ENCODE measurements at regions not wholly inside any gene's neighbourhood (a gene's known extent, or its start where the extent isn't known, plus 50 kb on each side); places are given as distances from the start of the nearest gene placed in this dataset.

DNA sequence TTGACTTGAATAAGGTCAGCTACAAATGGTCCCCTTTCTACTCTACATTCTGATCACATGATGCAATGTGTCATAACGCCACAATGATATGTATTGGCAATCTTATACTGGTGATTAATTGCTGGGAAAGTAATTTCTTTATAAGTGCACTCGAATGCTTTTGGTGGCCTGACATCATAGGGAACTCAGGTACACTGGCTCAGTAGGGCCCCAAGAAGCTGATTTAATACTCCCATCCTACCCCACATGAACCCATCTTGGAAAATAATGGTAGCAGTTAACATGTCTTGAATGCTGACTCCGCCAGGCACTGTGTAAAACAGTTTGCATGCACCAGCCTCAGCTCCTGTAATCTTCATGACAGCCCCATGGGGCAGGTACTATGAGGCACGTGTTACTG is 186.9 kb downstream of the SNX10 start:
- no peak overlapping the region for H3K4me3 ChIP-seq (ENCODE audit: low read depth, low read length)
- H3K27me3 ChIP-seq (ENCODE audit: control insufficient read depth, insufficient read depth, low read length), result peaks cover 16% of the 10 kb centered on the region
- no peaks in the 10 kb centered on the region for H3K9me3 ChIP-seq (ENCODE audit: control insufficient read depth, insufficient read depth, low read length)
- H3K9ac ChIP-seq (ENCODE audit: low read depth, low read length), result no peak overlapping the region
- no peaks in the 10 kb centered on the region for H3K4me1 ChIP-seq (ENCODE audit: control insufficient read depth, insufficient read depth, low read length)
- H3K36me3 ChIP-seq (ENCODE audit: control insufficient read depth, insufficient read depth, low read length), result no peaks in the 10 kb centered on the region

DNA sequence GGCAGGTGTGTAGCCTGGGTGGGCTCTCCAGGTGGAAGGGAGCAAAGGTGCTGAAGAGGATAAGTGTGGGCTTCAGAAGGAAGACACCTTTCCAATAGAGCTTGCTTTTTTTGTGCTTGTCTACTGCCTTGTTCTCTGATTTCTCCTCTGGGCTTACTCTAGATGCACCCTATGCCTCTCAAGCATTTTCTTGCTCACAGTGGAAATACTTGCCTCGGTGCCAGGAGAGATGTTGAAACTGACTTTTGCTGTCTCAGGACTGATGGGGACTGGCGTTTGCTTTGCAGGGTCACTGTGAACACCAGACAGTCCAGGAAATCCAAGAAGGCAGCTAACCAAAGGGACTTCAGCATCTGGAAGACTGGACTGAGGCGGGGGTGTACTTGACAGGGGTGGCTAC is 187.9 kb downstream of the SNX10 start:
- H3K4me1 ChIP-seq (ENCODE audit: control insufficient read depth, insufficient read depth, low read length), result no peaks in the 10 kb centered on the region
- no peaks in the 10 kb centered on the region for H3K9me3 ChIP-seq (ENCODE audit: control insufficient read depth, insufficient read depth, low read length)
- H3K4me3 ChIP-seq (ENCODE audit: low read depth, low read length), result no peak overlapping the region
- H3K36me3 ChIP-seq (ENCODE audit: control insufficient read depth, insufficient read depth, low read length), result no peaks in the 10 kb centered on the region
- no peak overlapping the region for H3K9ac ChIP-seq (ENCODE audit: low read depth, low read length)
- peaks cover 16% of the 10 kb centered on the region for H3K27me3 ChIP-seq (ENCODE audit: control insufficient read depth, insufficient read depth, low read length)

DNA sequence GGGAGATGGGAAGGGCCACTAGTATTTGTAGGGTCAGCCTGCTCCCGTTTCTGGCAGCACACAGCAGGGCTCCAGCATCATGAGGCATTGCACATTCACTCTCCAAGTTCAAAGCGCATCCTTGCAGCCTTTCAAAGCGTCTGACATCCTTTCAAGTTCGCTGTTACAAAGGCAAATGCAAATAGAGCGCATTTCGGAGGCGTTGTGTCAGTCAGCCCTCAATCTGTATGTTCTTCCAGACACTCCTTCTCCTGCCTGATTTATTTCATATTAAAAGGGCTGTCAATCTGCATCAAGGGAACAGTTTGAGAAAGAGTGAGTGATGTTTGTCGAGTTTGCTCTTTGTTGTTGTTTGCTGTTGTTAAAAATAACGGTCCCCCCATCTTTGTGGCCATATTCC is 188.5 kb downstream of the SNX10 start:
- H3K9me3 ChIP-seq (ENCODE audit: control insufficient read depth, insufficient read depth, low read length), result no peaks in the 10 kb centered on the region
- H3K4me3 ChIP-seq (ENCODE audit: low read depth, low read length), result no peak overlapping the region
- no peak overlapping the region for H3K9ac ChIP-seq (ENCODE audit: low read depth, low read length)
- no peaks in the 10 kb centered on the region for H3K4me1 ChIP-seq (ENCODE audit: control insufficient read depth, insufficient read depth, low read length)
- no peaks in the 10 kb centered on the region for H3K36me3 ChIP-seq (ENCODE audit: control insufficient read depth, insufficient read depth, low read length)
- H3K27me3 ChIP-seq (ENCODE audit: control insufficient read depth, insufficient read depth, low read length), result peaks cover 16% of the 10 kb centered on the region

DNA sequence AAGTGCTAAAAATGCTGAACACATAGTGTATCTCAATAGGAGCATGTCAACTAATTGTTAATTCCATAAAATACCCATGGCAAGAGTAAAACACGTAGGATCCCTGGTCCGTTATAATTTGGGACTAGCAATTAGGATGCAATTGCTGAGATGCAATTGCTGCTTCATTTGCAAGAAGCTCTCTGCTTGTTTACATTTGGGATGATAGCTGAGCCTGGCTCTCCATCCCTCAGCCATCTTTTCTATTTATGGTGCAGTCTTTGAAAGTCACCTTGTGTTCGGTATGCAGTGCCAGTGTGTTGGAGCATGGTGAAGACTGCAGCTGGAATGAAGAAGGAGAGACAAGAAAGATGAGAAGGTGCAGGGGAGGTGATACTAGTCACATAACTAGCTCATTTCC is 191.3 kb downstream of the SNX10 start:
- no peaks in the 10 kb centered on the region for H3K4me1 ChIP-seq (ENCODE audit: control insufficient read depth, insufficient read depth, low read length)
- no peaks in the 10 kb centered on the region for H3K36me3 ChIP-seq (ENCODE audit: control insufficient read depth, insufficient read depth, low read length)
- peaks cover 16% of the 10 kb centered on the region for H3K27me3 ChIP-seq (ENCODE audit: control insufficient read depth, insufficient read depth, low read length)
- H3K4me3 ChIP-seq (ENCODE audit: low read depth, low read length), result no peak overlapping the region
- no peaks in the 10 kb centered on the region for H3K9me3 ChIP-seq (ENCODE audit: control insufficient read depth, insufficient read depth, low read length)
- no peak overlapping the region for H3K9ac ChIP-seq (ENCODE audit: low read depth, low read length)

DNA sequence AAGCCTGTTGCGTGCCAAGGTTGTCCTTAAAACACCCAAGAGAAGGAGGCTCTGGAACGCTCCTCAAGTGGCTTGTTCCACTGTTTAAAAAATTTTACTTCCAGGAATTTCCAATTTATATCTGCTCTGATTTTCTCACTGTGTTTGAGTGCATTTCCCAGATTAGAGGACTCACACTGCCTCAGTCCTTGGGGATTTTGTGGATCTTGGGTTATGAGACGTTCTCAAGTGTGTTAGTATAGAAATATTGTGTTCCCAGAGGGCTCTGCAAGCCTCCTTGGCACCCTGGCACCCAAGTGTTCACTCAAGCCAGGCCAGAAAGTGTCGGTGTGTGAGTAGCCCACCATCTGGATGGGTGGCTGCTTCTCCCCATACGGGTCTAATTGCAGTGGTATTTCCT is 192.2 kb downstream of the SNX10 start:
- peaks cover 16% of the 10 kb centered on the region for H3K27me3 ChIP-seq (ENCODE audit: control insufficient read depth, insufficient read depth, low read length)
- H3K9ac ChIP-seq (ENCODE audit: low read depth, low read length), result no peak overlapping the region
- H3K9me3 ChIP-seq (ENCODE audit: control insufficient read depth, insufficient read depth, low read length), result no peaks in the 10 kb centered on the region
- H3K4me1 ChIP-seq (ENCODE audit: control insufficient read depth, insufficient read depth, low read length), result no peaks in the 10 kb centered on the region
- H3K36me3 ChIP-seq (ENCODE audit: control insufficient read depth, insufficient read depth, low read length), result no peaks in the 10 kb centered on the region
- H3K4me3 ChIP-seq (ENCODE audit: low read depth, low read length), result no peak overlapping the region

DNA sequence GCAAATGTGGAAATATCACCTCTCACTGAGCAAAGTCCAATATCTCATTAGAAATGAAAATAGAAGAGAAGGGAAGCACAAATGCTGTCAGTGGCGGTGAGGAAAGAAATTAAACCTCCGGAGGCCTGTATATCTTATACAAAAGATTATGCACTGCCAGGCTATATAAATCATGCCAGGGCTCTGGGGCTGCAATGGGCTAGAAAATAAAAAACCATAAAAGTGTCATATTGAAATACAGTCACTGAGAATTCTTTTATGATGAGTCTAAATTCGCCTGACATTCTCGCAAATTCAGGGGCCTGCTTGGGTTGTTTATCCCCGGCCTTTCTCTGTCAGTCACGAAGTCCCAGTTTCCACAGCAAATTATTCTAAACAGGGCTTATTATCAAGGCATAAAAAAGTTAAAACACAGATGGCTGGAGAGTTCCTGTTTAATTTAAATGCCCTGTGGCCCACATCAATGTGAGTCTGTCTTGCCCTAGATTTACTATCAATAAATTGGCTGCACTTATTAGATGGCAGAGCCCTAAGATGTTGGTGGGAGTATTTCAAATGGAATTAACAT is 193.8 kb downstream of the SNX10 start:
- no peaks in the 10 kb centered on the region for H3K36me3 ChIP-seq (ENCODE audit: control insufficient read depth, insufficient read depth, low read length)
- no peaks in the 10 kb centered on the region for H3K9me3 ChIP-seq (ENCODE audit: control insufficient read depth, insufficient read depth, low read length)
- H3K9ac ChIP-seq (ENCODE audit: low read depth, low read length), result no peak overlapping the region
- H3K4me1 ChIP-seq (ENCODE audit: control insufficient read depth, insufficient read depth, low read length), result no peaks in the 10 kb centered on the region
- H3K4me3 ChIP-seq (ENCODE audit: low read depth, low read length), result no peak overlapping the region
- no peaks in the 10 kb centered on the region for H3K27me3 ChIP-seq (ENCODE audit: control insufficient read depth, insufficient read depth, low read length)

DNA sequence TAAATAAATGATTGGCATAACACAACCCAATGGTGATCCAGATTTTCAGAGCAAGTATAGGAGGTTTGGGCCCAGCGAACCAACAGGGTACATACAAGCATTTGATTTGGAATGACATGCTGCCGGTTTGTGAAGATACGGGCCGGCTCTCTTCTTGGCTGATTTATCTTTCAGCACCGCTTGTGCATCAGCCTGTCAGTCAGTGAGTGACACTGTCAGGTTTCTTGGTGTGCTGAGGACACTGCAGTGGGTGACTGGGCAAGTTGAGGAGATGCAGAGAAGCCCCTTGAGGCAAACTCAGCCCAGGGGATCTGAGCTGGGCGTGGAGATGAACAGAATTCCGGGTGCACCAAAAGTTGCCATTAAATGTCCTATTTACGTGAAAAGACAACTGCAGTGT is 194.5 kb downstream of the SNX10 start:
- Histone ChIP-seq H3K36me3 (ENCODE audit: control insufficient read depth, insufficient read depth, low read length) (no peaks in the 10 kb centered on the region), H3K4me1 (ENCODE audit: control insufficient read depth, insufficient read depth, low read length) (peaks cover 3% of the 10 kb centered on the region), H3K27me3 (ENCODE audit: control insufficient read depth, insufficient read depth, low read length) (no peaks in the 10 kb centered on the region), H3K9ac (ENCODE audit: low read depth, low read length) (no peak overlapping the region), H3K9me3 (ENCODE audit: control insufficient read depth, insufficient read depth, low read length) (no peaks in the 10 kb centered on the region), H3K4me3 (ENCODE audit: low read depth, low read length) (no peak overlapping the region)

DNA sequence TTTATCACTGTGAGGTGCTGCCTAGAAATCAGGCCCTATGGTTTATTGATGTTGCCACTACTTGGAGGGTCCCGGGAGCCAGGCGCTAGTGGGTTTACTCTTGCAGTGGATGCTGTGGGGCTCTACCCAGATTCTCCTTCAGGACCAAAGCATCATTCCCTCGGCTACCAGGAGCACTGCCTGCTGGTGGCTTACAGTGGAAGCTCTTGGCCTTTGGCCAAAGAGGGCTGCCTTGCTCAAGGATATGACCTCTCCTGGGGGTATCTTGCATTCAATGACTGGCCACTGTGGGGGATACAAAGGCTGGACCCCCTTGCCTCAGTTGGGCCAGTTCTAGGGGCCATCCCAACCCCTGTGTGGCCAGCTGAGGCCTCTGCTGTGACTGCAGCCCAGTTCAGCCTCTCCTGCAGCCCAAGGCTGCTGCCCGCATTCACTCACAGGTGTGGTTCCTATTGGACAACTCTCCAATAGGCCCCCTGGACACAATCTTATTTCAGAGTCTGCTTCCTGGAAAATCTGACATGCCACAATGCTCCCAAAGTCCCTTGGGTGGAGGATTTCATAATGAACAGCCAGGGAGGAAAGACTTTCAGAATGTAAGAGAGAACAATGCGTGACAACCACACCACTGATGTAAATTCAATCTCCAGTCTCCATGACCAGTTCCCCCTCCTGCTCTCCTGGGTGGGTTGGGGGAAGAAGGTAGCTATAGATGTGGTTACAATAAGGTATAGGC is 196.3 kb downstream of the SNX10 start:
- Histone ChIP-seq H3K4me1 (ENCODE audit: control insufficient read depth, insufficient read depth, low read length) (peaks cover 3% of the 10 kb centered on the region), H3K9me3 (ENCODE audit: control insufficient read depth, insufficient read depth, low read length) (no peaks in the 10 kb centered on the region), H3K36me3 (ENCODE audit: control insufficient read depth, insufficient read depth, low read length) (no peaks in the 10 kb centered on the region), H3K9ac (ENCODE audit: low read depth, low read length) (no peak overlapping the region), H3K27me3 (ENCODE audit: control insufficient read depth, insufficient read depth, low read length) (no peaks in the 10 kb centered on the region), H3K4me3 (ENCODE audit: low read depth, low read length) (no peak overlapping the region)

DNA sequence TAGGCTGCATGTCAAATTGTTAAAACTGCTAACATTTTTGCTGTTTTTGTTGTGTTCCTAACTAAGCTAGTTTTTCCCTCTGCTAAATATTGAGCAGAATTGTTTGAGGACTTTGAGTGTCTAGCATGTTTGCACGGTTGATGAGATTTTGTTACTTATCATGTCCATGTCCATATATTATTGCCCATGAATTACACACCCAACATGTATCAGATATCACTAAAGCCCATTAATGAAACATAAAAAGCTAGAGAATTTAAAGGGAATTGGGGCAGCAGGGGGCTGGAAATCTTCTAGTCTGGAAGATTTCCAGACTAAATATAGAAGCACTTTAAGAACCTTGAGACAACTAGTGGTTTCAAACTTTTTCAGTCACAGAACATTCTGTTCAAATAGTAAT is 197.7 kb downstream of the SNX10 start:
- peaks cover 3% of the 10 kb centered on the region for H3K4me1 ChIP-seq (ENCODE audit: control insufficient read depth, insufficient read depth, low read length)
- no peaks in the 10 kb centered on the region for H3K27me3 ChIP-seq (ENCODE audit: control insufficient read depth, insufficient read depth, low read length)
- H3K36me3 ChIP-seq (ENCODE audit: control insufficient read depth, insufficient read depth, low read length), result no peaks in the 10 kb centered on the region
- no peaks in the 10 kb centered on the region for H3K9me3 ChIP-seq (ENCODE audit: control insufficient read depth, insufficient read depth, low read length)
- H3K4me3 ChIP-seq (ENCODE audit: low read depth, low read length), result no peak overlapping the region
- no peak overlapping the region for H3K9ac ChIP-seq (ENCODE audit: low read depth, low read length)

DNA sequence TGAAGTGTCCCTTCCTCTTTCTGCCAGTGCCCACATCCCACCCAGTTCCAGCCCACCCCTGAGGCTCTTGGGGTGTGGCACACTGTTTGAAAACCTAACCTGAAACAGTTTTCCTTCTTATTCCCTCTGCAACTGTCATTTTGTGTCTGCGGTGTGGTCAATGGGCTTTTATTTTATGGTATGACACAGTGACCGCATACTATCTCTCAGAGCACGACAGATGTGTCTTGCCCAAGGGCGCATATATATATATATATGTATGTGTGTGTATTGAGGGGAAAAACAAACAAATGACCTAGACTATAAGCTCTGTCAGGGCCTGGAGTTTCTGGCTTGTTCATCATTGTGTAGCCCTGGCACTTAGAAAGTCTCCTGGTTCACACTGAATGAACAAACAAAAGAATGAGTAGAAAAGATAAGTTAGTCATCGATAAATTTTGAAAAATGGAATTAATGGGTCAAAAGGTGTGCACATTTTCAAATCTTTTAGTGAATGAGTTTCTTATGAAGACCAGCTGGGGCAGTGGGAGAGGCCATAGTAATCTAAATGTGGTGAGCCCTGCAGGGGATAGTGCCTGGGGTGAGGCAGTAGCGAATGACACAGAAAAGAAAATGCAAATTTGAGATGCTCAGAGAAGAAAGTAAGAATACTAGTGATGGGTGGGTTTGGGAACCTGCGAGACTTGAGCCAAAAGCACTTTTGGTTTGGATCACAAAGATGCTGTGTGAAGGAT is 198.4 kb downstream of the SNX10 start:
- H3K27me3 ChIP-seq (ENCODE audit: control insufficient read depth, insufficient read depth, low read length), result no peaks in the 10 kb centered on the region

DNA sequence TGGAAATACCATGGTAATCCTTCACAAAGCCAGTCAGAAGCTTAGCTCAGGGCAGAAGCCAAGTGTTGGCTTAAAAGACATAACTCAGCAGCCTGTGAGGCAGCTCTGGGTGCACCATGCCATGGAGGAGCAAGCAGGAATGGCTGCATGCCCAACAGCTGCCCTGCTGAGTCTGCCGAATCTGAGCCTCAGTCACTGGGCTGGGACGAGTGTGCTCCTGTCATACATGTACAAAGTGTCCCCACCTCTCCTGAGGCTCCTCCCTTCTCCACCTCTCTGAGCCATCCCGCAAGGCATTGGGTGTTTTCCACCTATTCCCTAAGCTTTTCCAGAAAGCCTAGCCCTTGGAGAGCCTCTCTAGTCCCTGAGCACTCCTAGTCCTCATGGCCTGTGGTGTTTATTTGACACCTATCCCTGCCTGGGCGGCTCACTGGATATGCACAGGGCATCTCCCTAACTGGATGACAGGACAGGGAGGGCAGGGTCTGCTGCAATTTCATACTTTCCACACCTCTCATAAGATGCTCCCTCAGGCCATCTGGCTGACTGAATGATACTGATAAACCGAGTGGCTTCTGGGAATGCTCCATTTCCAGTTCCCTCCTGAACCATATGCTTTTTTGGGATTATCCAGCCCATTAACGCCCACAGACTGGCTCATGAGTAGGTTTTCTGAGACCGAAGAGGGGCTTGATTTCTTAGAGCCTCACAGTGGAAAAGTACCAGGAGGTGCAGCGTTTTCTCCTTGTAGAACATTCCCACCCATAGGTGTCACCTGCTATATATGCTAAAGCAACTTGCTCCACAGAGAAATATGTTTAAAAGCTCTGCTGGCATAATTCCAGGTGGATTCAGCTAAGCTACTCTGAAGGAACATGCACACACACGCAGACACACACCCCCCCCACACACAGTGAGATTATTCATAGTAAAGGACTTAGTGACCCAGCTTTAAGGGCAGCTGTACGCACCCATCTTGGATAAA is 199.3 kb downstream of the SNX10 start:
- Histone ChIP-seq H3K4me1 (ENCODE audit: control insufficient read depth, insufficient read depth, low read length) (peaks cover 3% of the 10 kb centered on the region), H3K4me3 (ENCODE audit: low read depth, low read length) (no peak overlapping the region), H3K9ac (ENCODE audit: low read depth, low read length) (no peak overlapping the region), H3K27me3 (ENCODE audit: control insufficient read depth, insufficient read depth, low read length) (no peaks in the 10 kb centered on the region), H3K36me3 (ENCODE audit: control insufficient read depth, insufficient read depth, low read length) (no peaks in the 10 kb centered on the region), H3K9me3 (ENCODE audit: control insufficient read depth, insufficient read depth, low read length) (no peaks in the 10 kb centered on the region)

More for the DNA sequence above, 198.4 kb downstream of the SNX10 start:
- Histone ChIP-seq H3K36me3 (ENCODE audit: control insufficient read depth, insufficient read depth, low read length) (no peaks in the 10 kb centered on the region), H3K4me1 (ENCODE audit: control insufficient read depth, insufficient read depth, low read length) (peaks cover 3% of the 10 kb centered on the region), H3K4me3 (ENCODE audit: low read depth, low read length) (no peak overlapping the region), H3K9ac (ENCODE audit: low read depth, low read length) (no peak overlapping the region), H3K9me3 (ENCODE audit: control insufficient read depth, insufficient read depth, low read length) (no peaks in the 10 kb centered on the region)

Measured in iPS-15b (cell line).